Hematopoietic multipotent progenitor cell treated with erythropoietin and hydrocortisone succinate and interleukin-3 and kit ligand, for 17 days (in vitro differentiated cells): ENCODE measurements at regions not wholly inside any gene's neighbourhood (a gene's known extent, or its start where the extent isn't known, plus 50 kb on each side); places are given as distances from the start of the nearest gene placed in this dataset.

Experiments used
- DNase-seq: peaks from one replicate; pipeline ENCODE4 v3.0.0-alpha.2; 2015; ENCODE audit warnings: low spot score

DNA sequence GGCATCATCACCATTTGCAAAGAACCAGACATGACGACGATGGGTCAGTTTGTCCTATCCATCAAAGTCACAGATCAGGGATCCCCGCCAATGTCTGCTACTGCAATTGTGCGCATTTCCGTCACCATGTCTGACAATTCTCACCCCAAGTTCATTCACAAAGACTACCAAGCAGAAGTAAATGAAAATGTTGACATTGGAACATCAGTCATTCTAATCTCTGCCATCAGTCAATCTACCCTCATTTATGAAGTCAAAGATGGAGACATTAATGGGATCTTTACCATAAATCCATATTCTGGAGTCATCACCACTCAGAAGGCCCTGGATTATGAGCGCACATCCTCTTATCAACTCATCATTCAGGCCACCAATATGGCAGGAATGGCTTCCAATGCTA, 171.6 kb upstream of the MTNR1B start:
- no peak for DNase-seq

DNA sequence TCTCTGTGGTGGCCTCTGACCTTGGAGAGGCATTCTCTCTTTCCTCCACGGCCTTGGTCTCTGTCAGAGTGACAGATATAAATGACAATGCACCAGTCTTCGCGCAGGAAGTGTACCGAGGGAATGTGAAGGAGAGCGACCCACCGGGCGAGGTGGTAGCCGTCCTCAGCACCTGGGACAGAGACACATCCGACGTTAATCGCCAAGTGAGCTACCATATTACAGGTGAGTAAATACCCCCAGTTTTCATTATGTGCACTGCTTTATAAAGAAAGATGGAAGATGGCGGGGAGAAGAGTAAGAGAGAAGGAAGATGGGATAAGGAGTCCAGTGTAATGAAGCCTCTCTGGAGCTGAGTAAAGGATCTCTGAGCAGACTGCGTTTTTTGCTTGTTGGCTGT, 167.8 kb upstream of the MTNR1B start:
- no peak for DNase-seq

DNA sequence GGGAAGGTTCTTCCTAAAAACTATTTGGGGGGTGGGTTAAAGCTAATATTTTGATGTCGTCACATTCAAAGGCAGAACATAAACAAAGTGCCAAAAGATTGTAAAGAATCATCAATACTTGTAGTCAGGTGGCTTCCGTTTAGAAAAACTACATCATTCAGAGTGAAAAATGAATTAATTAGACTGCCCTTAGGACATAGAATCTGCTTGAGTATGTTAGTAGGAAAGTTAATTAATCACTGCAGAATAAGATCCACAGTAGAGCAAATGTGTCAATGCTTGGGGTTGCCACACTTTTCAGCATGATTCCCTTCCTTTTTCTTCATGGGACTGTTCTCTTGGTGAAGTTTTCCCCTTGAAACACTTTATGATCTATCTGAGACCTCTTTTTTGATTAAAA, 166.8 kb upstream of the MTNR1B start:
- DNase-seq = no peak

DNA sequence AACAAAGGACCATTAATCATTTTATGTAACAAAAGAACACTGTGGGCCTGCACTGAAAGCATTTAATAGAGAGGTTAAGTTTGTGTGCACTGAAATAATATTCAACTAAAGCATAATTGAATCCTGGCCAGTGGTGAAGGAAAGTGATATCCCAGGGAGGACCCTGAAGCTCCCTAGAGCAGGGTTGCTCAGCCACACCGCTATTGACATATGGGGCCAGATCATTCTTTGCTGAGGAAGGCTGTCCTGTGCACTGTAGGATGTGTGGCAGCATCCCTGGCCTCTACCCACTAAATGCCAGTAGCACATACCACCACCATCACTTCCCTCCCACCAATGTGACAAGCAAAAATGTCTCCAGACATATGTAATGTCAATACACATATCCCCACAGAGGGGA, 166.1 kb upstream of the MTNR1B start:
- no peak for DNase-seq

DNA sequence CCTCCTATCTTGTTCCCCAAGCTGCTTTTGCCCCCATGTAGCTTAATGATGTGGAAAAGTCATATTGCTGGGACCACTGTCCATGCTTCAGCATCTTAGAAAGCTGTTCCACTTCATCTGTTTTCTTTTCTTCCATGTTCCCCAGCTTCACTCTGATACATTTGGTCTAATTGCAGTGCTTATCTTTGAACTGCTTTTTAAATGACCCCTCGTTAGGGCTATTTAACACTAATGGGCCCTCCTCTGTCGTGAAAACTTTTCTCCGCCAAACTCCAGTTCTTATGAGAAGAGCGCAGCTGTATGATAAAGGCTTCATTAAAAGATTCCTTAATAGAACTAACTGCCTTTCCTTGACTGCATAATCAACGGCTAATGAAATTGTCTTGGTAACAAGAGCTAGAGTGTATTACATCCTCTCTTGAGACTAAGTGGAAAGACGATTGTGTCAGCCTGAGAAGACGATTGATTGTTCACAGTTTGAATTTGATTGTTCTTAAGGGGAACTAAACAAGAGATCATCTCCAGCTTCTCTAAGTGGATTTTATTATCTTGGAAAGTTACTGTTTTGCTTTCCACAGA, 165.0 kb upstream of the MTNR1B start:
- DNase-seq = no peak

DNA sequence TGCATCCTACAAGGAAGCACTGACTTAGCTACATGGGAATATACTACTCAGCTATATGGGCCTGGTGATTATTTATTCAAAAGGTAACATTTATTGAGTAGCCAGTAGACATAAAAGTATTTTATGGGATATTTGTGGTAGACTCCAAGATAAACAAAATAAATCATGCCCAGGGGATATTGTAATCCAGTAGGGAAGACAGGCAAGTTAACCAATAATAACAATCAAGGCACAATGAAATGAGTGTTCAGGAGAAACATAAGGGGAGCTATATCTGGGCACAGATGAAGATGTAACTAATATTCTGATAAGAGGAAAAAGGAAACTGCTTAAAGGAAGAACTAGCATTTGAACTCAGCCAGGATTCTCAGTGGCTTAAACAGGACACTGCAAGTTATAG, 161.4 kb upstream of the MTNR1B start:
- no peak for DNase-seq

DNA sequence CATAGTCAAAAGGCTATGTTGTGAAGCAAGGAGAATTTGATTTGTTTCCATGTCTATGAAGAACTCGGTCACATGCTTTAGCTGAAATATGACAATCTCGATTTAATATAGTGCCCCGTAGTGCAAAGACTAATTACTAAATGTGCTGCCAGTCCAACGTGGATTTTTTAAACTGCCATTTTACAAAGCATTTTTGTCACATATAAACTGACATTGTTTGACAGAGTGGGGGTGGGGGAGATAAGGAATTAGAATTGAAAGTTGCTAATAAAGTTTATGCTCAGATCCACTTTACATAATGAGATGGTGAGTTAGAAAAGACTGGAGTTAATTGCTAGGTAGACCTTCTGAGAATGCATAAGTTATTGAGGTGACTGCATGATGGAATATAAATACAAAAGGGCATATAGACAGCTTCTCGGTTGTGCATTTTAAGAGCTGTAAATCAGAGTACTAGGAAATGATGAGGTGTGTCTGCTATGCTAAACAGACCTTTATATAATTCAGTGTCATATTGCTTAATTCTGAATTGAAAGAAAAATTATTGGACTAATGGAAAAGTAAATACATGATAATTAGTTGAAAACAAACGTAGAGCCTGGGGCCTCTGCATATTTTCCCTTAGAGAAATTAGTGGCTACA, 158.9 kb upstream of the MTNR1B start:
- no peak for DNase-seq

DNA sequence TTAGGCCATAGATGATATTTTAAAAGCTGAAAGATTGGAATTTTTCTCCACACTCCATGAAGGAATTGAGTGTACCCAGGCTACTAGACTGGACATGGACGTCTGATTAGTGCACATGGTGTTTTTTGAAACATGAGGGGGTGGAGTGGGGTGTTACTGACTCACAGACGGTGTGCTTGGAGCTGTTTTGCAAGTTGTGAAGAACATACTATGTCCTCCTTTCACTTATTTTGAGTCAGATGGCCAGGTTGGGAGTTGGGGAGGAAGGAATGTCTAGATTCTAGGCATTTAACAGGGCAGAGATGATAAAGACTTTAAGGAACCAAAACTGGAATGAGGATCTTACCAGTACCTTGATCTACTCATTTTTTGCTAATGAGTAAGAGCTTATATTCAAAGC, 158.1 kb upstream of the MTNR1B start:
- no peak for DNase-seq

DNA sequence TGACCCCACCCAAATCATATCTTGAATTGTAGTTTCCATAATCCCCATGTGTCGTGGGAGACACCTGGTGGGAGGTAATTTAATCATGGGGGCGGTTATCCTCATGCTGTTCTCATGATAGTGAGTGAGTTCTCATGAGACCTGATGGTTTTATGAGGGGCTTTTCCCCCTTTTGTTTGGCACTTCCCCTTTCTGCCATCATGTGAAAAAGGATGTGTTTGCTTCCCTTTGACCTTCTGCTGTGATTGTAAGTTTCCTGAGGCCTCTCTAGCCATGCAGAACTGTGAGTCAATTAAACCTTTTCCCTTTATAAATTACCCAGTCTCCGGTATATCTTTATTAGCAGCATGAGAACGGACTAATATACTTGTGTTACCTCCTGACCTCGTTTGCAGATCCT, 156.6 kb upstream of the MTNR1B start:
- DNase-seq = no peak

DNA sequence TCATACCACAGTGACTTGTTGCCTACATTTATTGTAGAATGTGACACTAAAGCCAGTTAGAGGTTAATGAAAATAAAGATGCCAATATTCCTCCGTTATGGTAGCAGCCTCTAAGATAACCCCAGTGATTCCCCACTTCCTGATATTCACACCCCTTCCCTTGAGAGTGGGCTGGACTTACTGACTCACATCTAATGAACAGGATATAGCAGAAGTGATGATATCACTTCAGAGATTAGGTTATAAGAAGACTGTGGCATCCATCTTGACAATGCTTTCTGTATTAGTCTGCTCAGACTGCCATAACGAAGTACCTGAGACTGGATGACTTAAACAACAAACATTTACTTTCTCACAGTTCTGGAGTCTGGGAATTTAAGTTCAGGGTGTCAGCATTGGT, 149.6 kb upstream of the MTNR1B start:
- no peak for DNase-seq

DNA sequence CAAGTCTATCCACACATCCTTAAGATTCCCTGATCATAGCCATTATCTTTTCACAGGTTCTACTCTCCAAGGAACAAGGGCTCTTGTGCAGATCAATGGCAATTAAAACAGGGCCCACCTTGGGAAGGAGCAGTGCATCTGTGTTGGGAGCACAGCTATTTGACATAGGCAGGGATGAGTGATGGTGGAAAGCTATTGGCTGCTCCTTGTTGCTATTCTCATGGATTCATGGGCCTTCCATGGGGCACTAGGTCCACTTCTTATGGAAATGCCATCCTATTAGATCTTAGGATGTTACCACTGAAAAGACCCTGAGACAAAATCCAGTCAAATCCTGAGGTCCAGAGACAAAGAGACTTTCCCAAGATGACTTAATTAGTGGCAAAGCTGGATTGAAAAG, 148.6 kb upstream of the MTNR1B start:
- no peak for DNase-seq

DNA sequence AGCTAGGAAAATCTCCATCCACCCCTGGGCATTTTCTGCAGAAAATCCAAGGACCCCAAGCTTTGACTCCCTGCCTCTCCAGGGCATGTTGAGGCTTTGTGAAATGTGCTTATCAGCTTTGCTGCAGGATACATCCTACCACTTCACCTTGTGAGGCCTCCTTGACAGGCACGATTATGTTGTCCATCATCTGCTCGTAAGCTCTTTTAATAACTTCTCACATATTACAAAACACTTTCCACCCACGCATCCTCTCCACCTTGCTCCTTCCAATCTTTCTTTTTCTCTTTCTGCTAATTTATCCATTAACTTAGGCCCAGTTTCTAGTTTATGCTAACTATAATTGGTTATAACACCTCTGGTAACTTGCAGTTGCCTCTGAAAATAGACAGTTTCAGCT, 147.0 kb upstream of the MTNR1B start:
- DNase-seq = no peak

DNA sequence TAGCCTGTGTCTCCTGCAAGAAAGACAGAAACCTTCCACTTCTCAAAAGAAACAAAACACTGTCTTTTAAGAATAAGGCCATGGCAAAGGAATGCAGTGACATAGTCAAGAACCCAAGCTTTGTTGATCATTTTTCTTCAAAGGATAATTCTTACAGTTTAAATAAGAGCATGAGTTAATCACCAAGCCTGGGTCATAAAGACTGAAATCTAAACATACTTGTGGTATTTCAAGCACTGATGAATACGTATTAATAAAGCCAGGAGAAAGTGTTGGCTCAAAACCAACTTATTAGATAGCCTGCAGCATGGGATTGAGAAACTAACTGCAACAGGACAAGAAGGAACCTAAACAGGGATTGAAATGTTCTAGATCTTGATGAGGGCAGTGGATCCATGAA, 143.3 kb upstream of the MTNR1B start:
- DNase-seq = no peak

DNA sequence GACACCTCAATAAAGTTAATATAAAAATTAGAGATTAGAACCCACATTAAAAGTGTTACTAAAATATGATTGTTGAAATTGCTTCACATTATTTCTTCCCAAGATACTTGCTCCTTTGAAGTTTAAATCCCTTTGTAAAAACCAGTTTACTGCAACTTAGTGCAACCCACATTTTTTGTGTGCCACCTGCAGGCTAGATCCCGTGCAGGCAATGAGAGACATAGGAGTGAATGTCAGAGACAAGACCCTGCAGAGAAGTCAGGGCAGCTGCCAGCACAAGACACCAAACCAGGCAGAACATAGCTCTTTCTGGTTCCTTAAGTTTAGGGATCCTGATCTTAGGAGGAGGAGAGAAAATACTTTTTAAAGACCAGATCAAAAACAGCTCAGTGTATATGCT, 142.8 kb upstream of the MTNR1B start:
- no peak for DNase-seq

DNA sequence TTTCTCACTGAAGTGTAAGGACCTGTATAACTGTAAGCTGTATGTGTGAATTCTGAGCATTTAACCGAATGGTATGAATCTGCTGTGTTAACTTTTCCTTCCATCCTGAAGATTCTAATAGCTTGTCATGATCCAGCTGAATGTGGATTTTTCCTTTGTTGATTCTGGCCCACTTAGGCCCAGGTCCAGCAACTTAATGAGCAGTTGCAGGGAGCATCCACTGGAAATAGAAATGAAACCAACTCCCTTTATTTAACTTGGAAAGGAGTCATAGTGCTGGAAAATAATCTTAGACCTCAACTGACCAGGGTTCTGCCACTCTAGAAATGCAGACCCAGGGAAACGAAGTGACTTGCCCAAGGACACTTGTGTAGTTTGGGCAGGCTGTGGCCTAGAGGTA, 142.3 kb upstream of the MTNR1B start:
- no peak for DNase-seq

DNA sequence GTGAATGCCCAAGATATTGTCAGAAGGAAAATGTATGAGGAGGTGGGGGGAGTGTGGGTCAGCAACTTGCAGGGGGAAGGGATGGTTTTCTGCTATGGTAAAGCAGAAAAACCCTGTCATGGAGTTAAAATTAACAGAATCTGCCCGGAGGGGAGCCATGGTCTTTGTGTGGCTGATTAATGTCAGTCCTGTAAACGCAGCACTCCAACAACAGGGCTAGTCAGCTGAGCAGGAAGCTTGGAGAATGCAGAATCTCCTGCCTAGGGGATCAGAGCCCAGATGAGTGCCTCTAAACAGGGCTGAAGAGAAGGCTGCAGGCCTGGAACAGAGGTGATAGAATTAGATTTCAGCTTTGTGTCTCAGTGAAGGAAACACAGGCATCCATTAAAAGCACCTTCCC, 140.9 kb upstream of the MTNR1B start:
- DNase-seq = no peak

DNA sequence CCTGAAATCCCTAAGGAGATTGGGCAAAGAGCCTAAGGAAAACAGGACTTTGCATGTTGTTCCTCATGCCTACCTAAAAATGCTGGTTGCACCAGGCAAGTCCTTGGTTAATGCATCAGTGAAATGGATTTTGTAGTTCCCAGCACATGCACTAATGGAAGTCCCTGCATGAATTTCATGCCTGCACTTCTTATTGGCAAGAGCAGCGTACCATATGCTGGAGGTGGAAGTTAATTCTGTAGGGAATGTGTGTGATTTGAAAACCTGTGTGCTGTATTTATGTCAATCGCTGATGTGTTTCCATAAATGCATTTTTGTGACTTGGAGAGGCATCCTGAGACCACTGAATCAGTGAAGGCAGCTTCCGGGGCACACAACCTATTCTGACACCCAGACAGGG, 140.3 kb upstream of the MTNR1B start:
- no peak for DNase-seq

DNA sequence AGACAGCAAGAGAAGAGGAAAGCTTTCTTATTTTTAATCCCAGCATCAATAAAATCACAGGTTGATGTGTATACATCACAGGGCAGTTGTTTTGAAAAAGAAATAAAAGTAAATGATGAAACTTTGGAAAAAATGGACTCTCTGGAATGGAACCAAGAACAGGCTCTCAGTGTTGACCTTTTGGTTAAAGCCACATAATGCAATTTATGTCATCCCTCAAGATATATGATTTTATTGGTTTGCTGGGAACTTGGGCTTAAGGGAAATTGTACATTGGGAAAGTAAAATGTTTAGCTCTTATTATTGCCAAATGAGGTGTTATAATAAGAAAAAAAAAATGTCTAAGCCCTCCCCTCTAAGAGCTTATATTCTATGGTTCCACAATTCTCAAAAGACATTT, 139.8 kb upstream of the MTNR1B start:
- no peak for DNase-seq

DNA sequence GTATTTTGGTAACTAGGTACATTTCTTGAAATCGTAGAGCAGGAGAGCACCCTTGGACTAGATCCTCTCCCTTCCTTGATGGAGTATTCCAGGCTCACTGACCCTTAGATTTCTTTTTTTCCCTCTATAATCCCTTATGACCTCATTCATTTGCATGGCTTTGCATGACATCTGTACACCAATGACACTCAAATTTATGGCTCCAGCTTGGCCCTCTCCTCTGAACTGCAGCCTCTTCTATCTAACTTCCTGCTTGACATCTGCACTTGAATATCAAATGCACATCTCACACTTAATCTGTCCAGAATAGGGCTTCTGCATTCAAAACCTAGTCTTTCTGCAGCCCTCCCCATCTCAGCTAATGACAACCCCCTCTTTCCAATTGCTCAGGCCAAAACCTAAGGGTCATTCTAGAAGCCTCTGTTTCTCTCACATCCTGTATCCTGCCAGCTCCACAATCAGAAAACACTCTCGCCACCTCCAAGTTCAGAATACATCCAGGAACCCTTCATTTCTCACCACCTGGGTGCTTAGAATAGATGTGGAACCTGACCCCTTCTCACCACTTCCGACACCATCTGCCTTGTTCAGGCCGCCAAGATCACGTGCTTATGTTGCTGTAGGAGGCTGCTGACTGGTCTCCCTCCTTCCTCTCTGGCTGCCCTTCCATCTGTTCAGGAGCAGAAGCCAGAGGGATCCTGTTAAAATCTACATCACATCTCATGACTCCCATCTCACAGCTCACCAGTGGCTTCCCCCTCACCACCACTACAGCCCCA, 138.9 kb upstream of the MTNR1B start:
- DNase-seq = no peak

DNA sequence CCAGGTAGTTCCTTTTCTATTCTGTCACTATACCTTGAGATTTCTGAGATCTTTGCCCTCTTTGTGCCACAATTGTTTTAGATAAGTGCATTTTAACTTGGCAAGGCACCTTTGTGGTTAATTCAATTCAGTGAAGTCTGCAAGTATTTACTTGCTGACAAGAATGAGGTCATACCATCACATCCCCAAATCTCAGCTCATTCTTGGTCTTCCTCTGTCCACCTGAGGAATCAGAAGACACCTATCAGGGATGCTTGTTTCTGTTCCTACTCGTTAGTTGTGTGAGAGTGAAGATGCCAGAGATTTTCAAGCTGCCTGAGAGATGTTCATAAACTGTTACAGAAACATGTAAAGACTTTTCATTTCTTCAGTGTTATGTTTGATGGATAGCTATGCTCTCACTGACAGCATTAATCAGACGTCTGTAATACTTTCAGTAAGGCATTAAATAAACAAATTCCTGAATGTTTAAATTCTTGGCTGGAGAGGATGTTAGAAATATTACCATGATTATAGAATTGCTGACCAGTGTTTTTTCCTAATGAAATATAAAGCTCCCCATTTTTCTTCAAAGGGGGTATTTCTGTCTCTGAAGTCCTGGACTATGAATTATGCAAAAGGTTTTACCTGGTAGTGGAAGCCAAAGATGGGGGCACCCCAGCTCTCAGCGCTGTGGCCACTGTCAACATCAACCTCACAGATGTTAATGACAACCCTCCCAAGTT, 135.0 kb upstream of the MTNR1B start:
- DNase-seq = no peak

DNA sequence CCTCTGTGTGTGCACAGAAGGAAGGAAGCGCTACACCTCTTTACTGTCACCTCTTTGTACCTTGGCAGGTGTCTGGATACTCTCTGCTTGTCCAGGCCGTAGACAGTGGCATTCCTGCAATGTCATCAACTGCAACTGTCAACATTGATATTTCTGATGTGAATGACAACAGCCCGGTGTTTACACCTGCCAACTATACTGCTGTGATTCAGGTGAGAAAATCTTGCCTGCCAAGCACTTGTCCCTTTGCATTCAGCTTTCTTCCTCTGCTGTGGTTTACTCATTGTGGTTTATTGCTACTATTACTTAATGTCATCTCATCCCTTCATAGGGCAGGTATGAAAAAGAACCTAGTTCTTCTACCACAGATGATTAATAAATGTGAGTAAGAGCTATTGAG, 131.9 kb upstream of the MTNR1B start:
- DNase-seq = no peak

DNA sequence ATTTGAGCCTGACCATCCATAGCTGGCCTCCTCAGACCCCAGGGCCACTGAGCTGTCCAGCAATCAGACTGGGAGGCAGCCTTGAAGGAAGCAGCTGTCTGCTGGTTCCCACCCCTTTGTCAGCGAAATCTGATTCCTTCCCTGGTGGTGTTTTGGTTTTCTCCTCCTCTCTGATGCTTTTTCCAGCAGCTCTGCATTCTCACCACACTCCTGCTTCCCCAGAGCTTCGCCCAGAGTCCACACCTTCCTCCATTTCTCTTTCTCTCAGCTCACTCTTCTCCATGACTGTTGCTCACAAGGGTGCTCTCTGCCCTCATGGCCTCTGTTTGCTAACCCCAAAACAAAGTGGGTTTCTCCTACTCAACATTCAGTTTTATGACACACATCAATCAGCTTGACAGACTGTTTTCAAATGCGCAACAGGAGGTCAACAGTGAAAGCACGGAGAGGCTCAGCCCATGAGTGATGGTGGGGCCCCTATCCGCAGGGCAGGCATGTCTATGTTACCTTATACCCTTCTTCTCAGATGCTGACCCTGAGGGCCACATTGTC, 130.6 kb upstream of the MTNR1B start:
- no peak for DNase-seq

DNA sequence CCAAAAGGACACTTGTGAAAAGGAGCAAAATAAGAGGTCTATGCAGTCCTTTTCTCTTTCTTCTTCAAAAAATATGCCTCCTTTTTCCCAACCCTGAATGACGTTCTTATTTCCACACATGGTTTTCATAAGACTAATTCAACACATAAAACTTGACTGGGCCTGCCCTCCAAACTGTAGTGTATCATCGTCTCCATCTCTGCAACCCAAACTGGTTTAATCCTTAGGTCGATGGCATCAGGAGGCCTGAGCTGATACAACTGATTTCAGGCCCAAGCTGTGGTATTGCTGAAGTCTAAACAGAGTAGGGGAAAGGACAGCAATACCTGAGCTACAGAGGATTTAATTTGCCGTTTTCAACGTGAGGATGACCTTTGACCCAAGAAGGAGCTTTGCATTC, 130.0 kb upstream of the MTNR1B start:
- DNase-seq = no peak
